A549 (cell line): ENCODE measurements at regions not wholly inside any gene's neighbourhood (a gene's known extent, or its start where the extent isn't known, plus 50 kb on each side); places are given as distances from the start of the nearest gene placed in this dataset.

Experiments used
- CTCF ChIP-seq: fragments of >200 bp; sonication (Bioruptor Twin); formaldehyde crosslinking; IDR thresholded peaks from 3 replicates; pipeline ENCODE4 v1.5.1; 2016
- PBX3 ChIP-seq: IDR thresholded peaks from 2 replicates; pipeline ENCODE4 v1.6.1; 2012
- ZSCAN20 ChIP-seq: fragments of 250-450 bp; sonication (Bioruptor Pico); IDR thresholded peaks from 2 replicates; pipeline ENCODE4 v1.8.0; 2022; ENCODE audit warnings: mild to moderate bottlenecking, moderate library complexity
- TF ChIP-seq, protein P1 (sequence below): fragments of 200-600 bp; sonication (generic); IDR thresholded peaks from 2 replicates; pipeline ENCODE4 v1.6.1; 2016; ENCODE audit warnings: antibody characterized with exemption, mild to moderate bottlenecking, moderate library complexity

DNA sequence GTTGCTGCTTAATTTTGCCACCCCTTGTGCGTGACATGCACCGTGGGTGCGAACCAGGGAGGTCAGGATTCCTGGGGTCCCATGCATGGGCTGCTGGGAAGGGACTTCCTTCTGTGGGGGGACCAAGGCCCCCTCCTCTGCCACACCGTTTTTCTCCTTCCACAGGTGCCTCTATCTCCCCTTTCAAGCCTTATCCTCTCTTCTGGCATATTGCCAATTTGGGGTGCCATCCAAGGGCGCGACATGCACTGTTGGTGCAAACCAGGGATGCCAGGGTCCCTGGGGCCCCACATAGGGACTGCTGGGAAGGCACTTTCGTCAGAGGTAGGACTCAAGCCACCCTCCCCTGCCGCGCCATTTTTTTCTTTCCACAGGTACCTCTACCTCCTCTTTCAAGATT lies 289.0 kb downstream of the ALG10 start:
- TF ChIP-seq, protein P1, sequence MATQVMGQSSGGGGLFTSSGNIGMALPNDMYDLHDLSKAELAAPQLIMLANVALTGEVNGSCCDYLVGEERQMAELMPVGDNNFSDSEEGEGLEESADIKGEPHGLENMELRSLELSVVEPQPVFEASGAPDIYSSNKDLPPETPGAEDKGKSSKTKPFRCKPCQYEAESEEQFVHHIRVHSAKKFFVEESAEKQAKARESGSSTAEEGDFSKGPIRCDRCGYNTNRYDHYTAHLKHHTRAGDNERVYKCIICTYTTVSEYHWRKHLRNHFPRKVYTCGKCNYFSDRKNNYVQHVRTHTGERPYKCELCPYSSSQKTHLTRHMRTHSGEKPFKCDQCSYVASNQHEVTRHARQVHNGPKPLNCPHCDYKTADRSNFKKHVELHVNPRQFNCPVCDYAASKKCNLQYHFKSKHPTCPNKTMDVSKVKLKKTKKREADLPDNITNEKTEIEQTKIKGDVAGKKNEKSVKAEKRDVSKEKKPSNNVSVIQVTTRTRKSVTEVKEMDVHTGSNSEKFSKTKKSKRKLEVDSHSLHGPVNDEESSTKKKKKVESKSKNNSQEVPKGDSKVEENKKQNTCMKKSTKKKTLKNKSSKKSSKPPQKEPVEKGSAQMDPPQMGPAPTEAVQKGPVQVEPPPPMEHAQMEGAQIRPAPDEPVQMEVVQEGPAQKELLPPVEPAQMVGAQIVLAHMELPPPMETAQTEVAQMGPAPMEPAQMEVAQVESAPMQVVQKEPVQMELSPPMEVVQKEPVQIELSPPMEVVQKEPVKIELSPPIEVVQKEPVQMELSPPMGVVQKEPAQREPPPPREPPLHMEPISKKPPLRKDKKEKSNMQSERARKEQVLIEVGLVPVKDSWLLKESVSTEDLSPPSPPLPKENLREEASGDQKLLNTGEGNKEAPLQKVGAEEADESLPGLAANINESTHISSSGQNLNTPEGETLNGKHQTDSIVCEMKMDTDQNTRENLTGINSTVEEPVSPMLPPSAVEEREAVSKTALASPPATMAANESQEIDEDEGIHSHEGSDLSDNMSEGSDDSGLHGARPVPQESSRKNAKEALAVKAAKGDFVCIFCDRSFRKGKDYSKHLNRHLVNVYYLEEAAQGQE: no peak
- TF ChIP-seq ZSCAN20 (CRISPR knock-in tag): no peak
- no peak for TF ChIP-seq CTCF
- no peak for TF ChIP-seq PBX3
